Psoas muscle (tissue), 7 donors: ENCODE measurements at regions not wholly inside any gene's neighbourhood (a gene's known extent, or its start where the extent isn't known, plus 50 kb on each side); places are given as distances from the start of the nearest gene placed in this dataset.

ENCODE experiments used
- ATAC-seq, 4 donors: fragments of 200-7000 bp; cut with Tn5 transposase; one replicate each; pipeline ENCODE4 v1.9.1; 2020; ENCODE audit warnings: moderate library complexity in 3 of 4, mild to moderate bottlenecking in 2 of 4
- DNase-seq, 2 donors: peaks; one replicate each; pipeline ENCODE4 v3.0.0-alpha.2; 2020
- H3K27ac ChIP-seq: fragments of 200-600 bp; one replicate; pipeline ENCODE4 v1.8.0; 2022
- H3K27me3 ChIP-seq, 3 donors: fragments of 200-600 bp in 1 of 3; one replicate each; pipeline versions ENCODE4 v1.6.1 to v1.8.0; 2013 to 2022; ENCODE audit warnings: low read length in 2 of 3, mild to moderate bottlenecking in 2 of 3, moderate library complexity in 1 of 3; ENCODE audit not compliant: insufficient read depth in 3 of 3
- H3K36me3 ChIP-seq, 2 donors: fragments of 200-600 bp in 1 of 2; one replicate each; pipeline versions ENCODE4 v1.6.1 to v1.8.0; 2013 to 2022; ENCODE audit warnings: low read depth in 1 of 2, mild to moderate bottlenecking in 1 of 2, moderate library complexity in 1 of 2; ENCODE audit not compliant: insufficient read depth in 1 of 2
- H3K4me1 ChIP-seq: fragments of 200-600 bp; one replicate; pipeline ENCODE4 v1.8.0; 2022
- H3K4me3 ChIP-seq: fragments of 200-600 bp; one replicate; pipeline ENCODE4 v1.8.0; 2022; ENCODE audit warnings: mild to moderate bottlenecking
- H3K9me3 ChIP-seq: fragments of 200-600 bp; one replicate; pipeline ENCODE4 v1.8.0; 2022
- WGBS, 3 donors: extraction: QIAGEN DNeasy Blood & Tissue Kit; methylation state at CpG; one replicate each; pipeline versions ENCODE4 v1.1.6 to v1.1.7; 2013; 5-methylcytosine and 5-hydroxymethylcytosine counted together
- intact Hi-C, 2 donors: fragments of 100-400 bp; cut with DNase I; formaldehyde crosslinking; loops; one replicate each; pipeline versions ENCODE4 v1.11.0 to v1.14.2; 2022
- TF ChIP-seq, protein P1 (sequence below): fragments of 200-600 bp; IDR thresholded peaks from one replicate; pipeline ENCODE4 v1.8.0; 2022; ENCODE audit warnings: antibody characterized with exemption
- donor health status: healthy with polysubstance abuse.
- donor health status: DM: no; HTN: no; CAD: no; lungs with moderate emphysema.
- donor health status: Bipolar disorder and iron deficiency.
- donor health status: healthy.
- donor health status: DM: yes; HTN: yes; CAD: no.
- donor health status: DM: no; HTN: no; CAD: no.
- donor health status: DM: yes; HTN: yes; CAD: no.

DNA sequence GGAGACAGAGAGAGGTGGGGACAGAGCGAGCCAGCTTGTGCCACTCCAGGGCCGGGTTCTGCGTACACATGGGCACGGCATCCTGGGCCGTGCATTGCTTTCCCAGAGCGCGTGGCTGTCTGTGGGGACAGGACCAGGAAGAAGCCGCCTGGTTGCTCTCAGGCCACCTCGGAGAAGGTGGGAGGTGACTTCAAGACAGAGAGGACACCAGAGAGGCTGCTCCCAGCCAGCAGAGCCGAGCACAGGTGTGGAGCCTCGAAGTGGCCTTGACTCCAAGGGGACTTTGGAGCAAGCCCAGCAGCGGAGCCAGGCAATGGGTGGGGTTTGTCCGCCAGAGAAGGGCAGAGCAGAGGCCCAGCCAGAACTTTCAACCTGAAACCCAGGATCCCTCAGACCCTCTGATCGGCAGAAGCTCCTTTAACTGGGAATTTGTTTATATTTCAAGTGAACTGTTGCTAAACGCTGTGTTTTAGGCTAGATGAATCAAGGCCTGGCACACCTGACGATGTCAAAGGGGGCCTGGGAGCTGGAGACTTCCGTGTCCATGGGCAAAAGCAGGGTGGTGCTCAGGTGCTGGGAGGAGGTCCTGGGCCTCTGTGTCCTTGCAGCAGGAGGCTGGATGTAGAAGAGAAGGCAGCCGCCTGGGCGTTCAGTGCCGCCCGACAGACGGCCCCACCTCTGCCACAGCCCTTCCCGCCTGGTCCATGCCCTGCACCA lies 262.1 kb downstream of the DLL1 start:
- no peak for ATAC-seq
- H3K4me3 ChIP-seq: no peak overlapping the region
- no peak overlapping the region for H3K27ac ChIP-seq
- H3K4me1 ChIP-seq: peaks cover 14% of the 10 kb centered on the region
- H3K9me3 ChIP-seq: no peaks in the 10 kb centered on the region
- no peaks in the 10 kb centered on the region for H3K36me3 ChIP-seq
- TF ChIP-seq, protein P1, sequence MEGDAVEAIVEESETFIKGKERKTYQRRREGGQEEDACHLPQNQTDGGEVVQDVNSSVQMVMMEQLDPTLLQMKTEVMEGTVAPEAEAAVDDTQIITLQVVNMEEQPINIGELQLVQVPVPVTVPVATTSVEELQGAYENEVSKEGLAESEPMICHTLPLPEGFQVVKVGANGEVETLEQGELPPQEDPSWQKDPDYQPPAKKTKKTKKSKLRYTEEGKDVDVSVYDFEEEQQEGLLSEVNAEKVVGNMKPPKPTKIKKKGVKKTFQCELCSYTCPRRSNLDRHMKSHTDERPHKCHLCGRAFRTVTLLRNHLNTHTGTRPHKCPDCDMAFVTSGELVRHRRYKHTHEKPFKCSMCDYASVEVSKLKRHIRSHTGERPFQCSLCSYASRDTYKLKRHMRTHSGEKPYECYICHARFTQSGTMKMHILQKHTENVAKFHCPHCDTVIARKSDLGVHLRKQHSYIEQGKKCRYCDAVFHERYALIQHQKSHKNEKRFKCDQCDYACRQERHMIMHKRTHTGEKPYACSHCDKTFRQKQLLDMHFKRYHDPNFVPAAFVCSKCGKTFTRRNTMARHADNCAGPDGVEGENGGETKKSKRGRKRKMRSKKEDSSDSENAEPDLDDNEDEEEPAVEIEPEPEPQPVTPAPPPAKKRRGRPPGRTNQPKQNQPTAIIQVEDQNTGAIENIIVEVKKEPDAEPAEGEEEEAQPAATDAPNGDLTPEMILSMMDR: no peak
- H3K27me3 ChIP-seq: no peaks in the 10 kb centered on the region
- 85 to 87% (median 87%) methylated on average over 23 of the region's 23 CpGs for WGBS, 3 donors
- intact Hi-C loops: no loop called here
- DNase-seq: no peak

DNA sequence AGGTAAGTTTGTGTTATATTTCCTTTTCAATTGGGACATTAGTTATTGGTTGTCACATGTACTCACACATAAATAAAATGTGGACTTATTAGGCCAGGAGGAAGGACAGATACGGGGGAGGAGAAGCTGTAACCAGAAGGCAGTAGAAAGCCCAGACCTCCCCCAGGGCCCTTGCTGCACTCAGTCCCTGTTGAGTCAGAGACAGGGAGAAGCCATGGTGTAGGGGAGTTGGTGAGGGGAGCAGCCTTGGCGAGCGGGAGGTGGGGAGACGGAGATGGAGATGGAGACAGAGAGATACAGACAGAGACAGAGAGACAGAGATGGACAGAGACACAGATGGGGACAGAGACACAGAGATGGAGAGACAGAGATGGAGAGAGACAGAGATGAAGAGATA lies 263.2 kb downstream of the DLL1 start:
- TF ChIP-seq, protein P1: no peak
- no peak overlapping the region for H3K4me3 ChIP-seq
- 95 to 97% (median 96%) methylated on average over 4 of the region's 4 CpGs for WGBS, 3 donors

DNA sequence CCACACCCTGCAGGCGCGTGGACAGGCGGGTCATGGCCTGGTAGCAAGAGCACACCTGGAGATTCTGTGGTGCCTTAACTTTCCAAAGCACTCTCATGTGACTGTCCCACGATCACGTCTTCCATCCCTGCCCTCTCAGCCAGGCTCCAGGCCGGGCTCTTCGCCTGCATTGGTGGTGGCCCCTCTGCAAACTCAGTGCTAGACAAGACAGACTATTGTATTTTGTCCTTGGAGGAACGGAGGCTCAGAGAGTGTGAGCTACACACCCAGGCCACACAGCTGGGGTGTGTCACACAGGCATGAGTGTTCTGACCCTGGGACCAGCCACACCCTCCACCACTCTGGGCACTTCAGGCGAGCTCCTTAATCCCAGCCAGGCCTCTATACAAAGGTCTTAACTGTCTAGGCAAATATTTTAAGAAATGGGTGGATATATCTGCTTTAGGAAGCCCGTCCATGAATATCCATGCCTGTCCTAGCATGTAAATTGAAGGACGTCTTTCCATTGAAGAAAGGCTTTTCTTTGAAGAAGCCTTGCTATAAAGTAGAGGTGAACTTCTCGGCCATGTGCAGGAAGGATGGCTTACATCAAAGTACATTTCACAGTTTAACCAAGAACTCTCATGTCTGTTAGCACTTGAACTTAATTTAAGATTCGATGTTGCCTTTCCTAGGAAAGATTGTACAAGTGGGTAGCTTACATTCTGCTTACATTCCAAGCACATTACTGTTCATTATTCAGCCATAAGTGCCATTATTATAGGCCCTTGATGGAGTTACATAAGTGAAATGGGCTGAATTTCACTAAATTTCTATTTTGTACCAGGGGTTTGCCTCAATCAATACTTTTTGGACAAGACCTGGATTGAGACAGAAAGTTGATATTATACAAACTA lies 263.9 kb downstream of the DLL1 start:
- Histone ChIP-seq H3K36me3 (no peaks in the 10 kb centered on the region), H3K9me3 (no peaks in the 10 kb centered on the region), H3K27me3 (peaks cover 0 to 3% (median 0%) of the 10 kb centered on the region in 3 donors), H3K4me1 (peaks cover 14% of the 10 kb centered on the region), H3K4me3 (no peak overlapping the region), H3K27ac (peak overlapping the region; percentile 23)
- 80 to 84% (median 80%) methylated on average over 13 of the region's 13 CpGs for WGBS, 3 donors
- no peak for DNase-seq
- TF ChIP-seq, protein P1: no peak
- ATAC-seq: peak in 1 of 4 donors; percentile 7
- intact Hi-C loops: no loop called here

More for the DNA sequence above, 263.2 kb downstream of the DLL1 start:
- peaks cover 0 to 3% (median 0%) of the 10 kb centered on the region in 3 donors for H3K27me3 ChIP-seq
- intact Hi-C loops: no loop called here
- peaks cover 14% of the 10 kb centered on the region for H3K4me1 ChIP-seq
- DNase-seq (no peak), ATAC-seq (no peak)
- no peak overlapping the region for H3K27ac ChIP-seq
- H3K9me3 ChIP-seq: no peaks in the 10 kb centered on the region
- no peaks in the 10 kb centered on the region for H3K36me3 ChIP-seq

DNA sequence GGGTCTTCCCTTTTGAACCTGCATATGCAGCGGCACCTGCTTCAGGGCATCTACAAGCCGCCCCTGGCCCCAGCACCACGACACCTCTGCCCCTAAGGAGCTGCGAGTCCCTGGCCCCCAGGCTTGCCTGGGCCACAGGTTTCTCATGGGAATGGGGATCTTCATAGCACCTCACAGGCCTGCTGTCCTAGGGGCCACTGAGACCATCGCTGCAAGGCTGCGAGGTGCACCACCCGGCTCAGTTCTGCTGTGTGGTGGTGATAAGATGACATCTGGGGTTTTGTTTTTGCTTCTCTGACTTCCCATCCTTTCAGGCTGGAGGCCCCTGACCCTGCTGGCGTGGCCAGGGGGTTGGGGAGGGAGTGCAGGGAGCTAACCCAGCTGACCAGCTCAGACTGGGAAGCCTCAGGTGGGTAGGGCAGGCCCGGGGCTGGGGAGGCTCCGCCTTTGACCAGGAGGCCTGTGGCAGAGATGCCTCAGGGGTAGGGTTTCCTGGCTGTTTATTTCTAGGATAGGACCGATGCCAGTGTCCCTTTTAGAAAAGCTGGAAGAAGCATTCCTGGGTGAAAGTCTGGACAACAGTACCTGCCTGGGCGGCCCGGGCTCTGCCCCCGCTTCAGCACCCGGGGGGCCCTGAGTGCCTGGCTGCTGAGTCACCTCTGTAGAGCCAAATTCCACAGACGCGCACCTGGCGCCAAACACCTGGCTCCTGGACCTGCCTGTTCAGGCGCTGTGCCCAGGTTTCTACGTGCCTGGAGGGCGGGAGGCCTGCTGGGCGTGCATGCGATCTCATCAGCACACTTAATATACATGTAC lies 264.7 kb downstream of the DLL1 start:
- 61 to 64% (median 63%) methylated on average over 23 of the region's 23 CpGs for WGBS, 3 donors
- TF ChIP-seq, protein P1: no peak
- peak; percentile 25 to 80 (median 48) for ATAC-seq
- H3K27ac ChIP-seq: peak overlapping the region; percentile 23
- no peak overlapping the region for H3K4me3 ChIP-seq
- peaks cover 14% of the 10 kb centered on the region for H3K4me1 ChIP-seq
- no peaks in the 10 kb centered on the region for H3K9me3 ChIP-seq
- DNase-seq: no peak
- peaks cover 0 to 3% (median 0%) of the 10 kb centered on the region in 3 donors for H3K27me3 ChIP-seq
- H3K36me3 ChIP-seq: no peaks in the 10 kb centered on the region
- intact Hi-C loops: no loop called here
